ENCODE measurements at regions not wholly inside any gene's neighbourhood (a gene's known extent, or its start where the extent isn't known, plus 50 kb on each side); places are given as distances from the start of the nearest gene placed in this dataset.

- TF ChIP-seq CTCF (IDR thresholded peaks at IDR 0.05; ENCODE audit: insufficient read depth, low read depth, low read length) (no peak), EZH2 (IDR thresholded peaks at IDR 0.05; ENCODE audit: insufficient read depth, low read length) (no peak)
- no peaks in the 10 kb centered on the region for H4K20me1 ChIP-seq (ENCODE audit: insufficient read depth, low read length)
- H3K9ac ChIP-seq (ENCODE audit: low read length) = no peak overlapping the region
- Mint-ChIP-seq H3K4me3 (ENCODE audit: unreplicated experiment) (no peak overlapping the region), H3K36me3 (ENCODE audit: low read depth, unreplicated experiment) (no peaks in the 10 kb centered on the region), H3K9me3 (ENCODE audit: unreplicated experiment) (peaks cover 3% of the 10 kb centered on the region), H3K27ac (ENCODE audit: unreplicated experiment) (no peak overlapping the region), H3K27me3 (ENCODE audit: low read depth, unreplicated experiment) (no peaks in the 10 kb centered on the region), H3K4me1 (ENCODE audit: low read depth, unreplicated experiment) (no peaks in the 10 kb centered on the region)
- no peaks in the 10 kb centered on the region for H3K4me1 ChIP-seq (ENCODE audit: insufficient read depth, low read length)
- no peaks in the 10 kb centered on the region for H3K36me3 ChIP-seq (ENCODE audit: insufficient read depth, low read length)
- DNase-seq (ENCODE audit: low read depth) (no peak), FAIRE-seq (no peak)
- no peaks in the 10 kb centered on the region for H3K79me2 ChIP-seq (ENCODE audit: insufficient read depth, low read length)
- no peaks in the 10 kb centered on the region for H3K9me3 ChIP-seq (ENCODE audit: insufficient read depth, low read depth, low read length)
- no peak overlapping the region for H3K4me2 ChIP-seq (ENCODE audit: low read length)
- no peak overlapping the region for H3K4me3 ChIP-seq (ENCODE audit: insufficient read depth, low read depth, low read length)
- H3K27me3 ChIP-seq (ENCODE audit: insufficient read depth, low read length) = no peaks in the 10 kb centered on the region
- no peak overlapping the region for H3K27ac ChIP-seq (ENCODE audit: low read depth, low read length)
- no peak overlapping the region for H2AFZ ChIP-seq (ENCODE audit: low read depth, low read length)
Observed at GRCh38 chr2:144698156-144698555, 178.2 kb upstream of the ZEB2 start.

GRCh38 chr2:144695657-144696056, 175.7 kb upstream of the ZEB2 start:
- Mint-ChIP-seq H3K27ac (ENCODE audit: unreplicated experiment) (no peak overlapping the region), H3K9me3 (ENCODE audit: unreplicated experiment) (peaks cover 3% of the 10 kb centered on the region), H3K27me3 (ENCODE audit: low read depth, unreplicated experiment) (no peaks in the 10 kb centered on the region), H3K4me1 (ENCODE audit: low read depth, unreplicated experiment) (no peaks in the 10 kb centered on the region), H3K36me3 (ENCODE audit: low read depth, unreplicated experiment) (no peaks in the 10 kb centered on the region), H3K4me3 (ENCODE audit: unreplicated experiment) (no peak overlapping the region)
- no peak overlapping the region for H3K27ac ChIP-seq (ENCODE audit: low read depth, low read length)
- H3K4me3 ChIP-seq (ENCODE audit: insufficient read depth, low read depth, low read length) = no peak overlapping the region
- no peaks in the 10 kb centered on the region for H3K4me1 ChIP-seq (ENCODE audit: insufficient read depth, low read length)
- no peak overlapping the region for H2AFZ ChIP-seq (ENCODE audit: low read depth, low read length)
- DNase-seq (ENCODE audit: low read depth) = no peak
- TF ChIP-seq EZH2 (IDR thresholded peaks at IDR 0.05; ENCODE audit: insufficient read depth, low read length) (no peak), CTCF (IDR thresholded peaks at IDR 0.05; ENCODE audit: insufficient read depth, low read depth, low read length) (no peak)
- no peaks in the 10 kb centered on the region for H3K9me3 ChIP-seq (ENCODE audit: insufficient read depth, low read depth, low read length)
- FAIRE-seq = no peak
- H3K36me3 ChIP-seq (ENCODE audit: insufficient read depth, low read length) = no peaks in the 10 kb centered on the region
- no peak overlapping the region for H3K4me2 ChIP-seq (ENCODE audit: low read length)
- H4K20me1 ChIP-seq (ENCODE audit: insufficient read depth, low read length) = no peaks in the 10 kb centered on the region
- no peak overlapping the region for H3K9ac ChIP-seq (ENCODE audit: low read length)
- H3K79me2 ChIP-seq (ENCODE audit: insufficient read depth, low read length) = no peaks in the 10 kb centered on the region
- H3K27me3 ChIP-seq (ENCODE audit: insufficient read depth, low read length) = no peaks in the 10 kb centered on the region

- Mint-ChIP-seq H3K27me3 (ENCODE audit: low read depth, unreplicated experiment) (no peaks in the 10 kb centered on the region), H3K36me3 (ENCODE audit: low read depth, unreplicated experiment) (no peaks in the 10 kb centered on the region), H3K9me3 (ENCODE audit: unreplicated experiment) (peaks cover 3% of the 10 kb centered on the region), H3K4me3 (ENCODE audit: unreplicated experiment) (no peak overlapping the region), H3K4me1 (ENCODE audit: low read depth, unreplicated experiment) (no peaks in the 10 kb centered on the region), H3K27ac (ENCODE audit: unreplicated experiment) (no peak overlapping the region)
- H3K27ac ChIP-seq (ENCODE audit: low read depth, low read length) = no peak overlapping the region
- FAIRE-seq (no peak), DNase-seq (ENCODE audit: low read depth) (no peak)
- no peaks in the 10 kb centered on the region for H4K20me1 ChIP-seq (ENCODE audit: insufficient read depth, low read length)
- no peak overlapping the region for H3K4me3 ChIP-seq (ENCODE audit: insufficient read depth, low read depth, low read length)
- H3K9ac ChIP-seq (ENCODE audit: low read length) = no peak overlapping the region
- H3K27me3 ChIP-seq (ENCODE audit: insufficient read depth, low read length) = no peaks in the 10 kb centered on the region
- H2AFZ ChIP-seq (ENCODE audit: low read depth, low read length) = no peak overlapping the region
- no peaks in the 10 kb centered on the region for H3K9me3 ChIP-seq (ENCODE audit: insufficient read depth, low read depth, low read length)
- no peaks in the 10 kb centered on the region for H3K79me2 ChIP-seq (ENCODE audit: insufficient read depth, low read length)
- no peaks in the 10 kb centered on the region for H3K36me3 ChIP-seq (ENCODE audit: insufficient read depth, low read length)
- H3K4me1 ChIP-seq (ENCODE audit: insufficient read depth, low read length) = no peaks in the 10 kb centered on the region
- TF ChIP-seq CTCF (IDR thresholded peaks at IDR 0.05; ENCODE audit: insufficient read depth, low read depth, low read length) = no peak
- no peak for TF ChIP-seq EZH2 (IDR thresholded peaks at IDR 0.05; ENCODE audit: insufficient read depth, low read length)
- no peak overlapping the region for H3K4me2 ChIP-seq (ENCODE audit: low read length)
Observed at GRCh38 chr2:144694456-144694855, 174.5 kb upstream of the ZEB2 start.

All from astrocyte (in vitro differentiated cells and primary cell).